GM19324 (cell line): ENCODE measurements at regions not wholly inside any gene's neighbourhood (a gene's known extent, or its start where the extent isn't known, plus 50 kb on each side); places are given as distances from the start of the nearest gene placed in this dataset.
"Not testable (repeated sequence)": the region's sequence is repeated elsewhere in the genome, so short reads cannot be mapped to it uniquely, and the experiment has no call there.

Experiments
- ATAC-seq: cut with Tn5 transposase; IDR thresholded peaks from one replicate; pipeline ENCODE4 v1.9.1; 2021; ENCODE audit warnings: mild to moderate bottlenecking, moderate library complexity; ENCODE audit not compliant: unreplicated experiment, low FRiP score

DNA sequence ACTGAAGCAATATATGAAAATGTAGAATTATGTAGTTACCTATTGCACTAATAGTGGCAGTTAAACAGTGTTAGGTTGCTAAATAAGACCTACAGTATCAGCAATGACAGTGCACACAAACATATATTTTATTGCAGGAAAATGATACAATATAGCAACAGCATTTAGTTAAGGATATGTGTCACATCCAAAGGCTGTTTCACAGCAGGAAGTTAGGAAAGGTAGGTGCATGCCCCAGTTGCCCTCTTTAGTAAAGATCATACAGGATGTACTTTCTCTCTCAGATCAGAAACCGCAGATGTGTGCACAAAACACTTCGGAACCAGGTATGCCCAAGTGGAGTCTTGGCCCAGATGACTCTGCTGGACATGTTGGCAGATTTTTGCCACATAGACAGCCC lies 444.1 kb downstream of the XIRP2 start:
- no peak for ATAC-seq

DNA sequence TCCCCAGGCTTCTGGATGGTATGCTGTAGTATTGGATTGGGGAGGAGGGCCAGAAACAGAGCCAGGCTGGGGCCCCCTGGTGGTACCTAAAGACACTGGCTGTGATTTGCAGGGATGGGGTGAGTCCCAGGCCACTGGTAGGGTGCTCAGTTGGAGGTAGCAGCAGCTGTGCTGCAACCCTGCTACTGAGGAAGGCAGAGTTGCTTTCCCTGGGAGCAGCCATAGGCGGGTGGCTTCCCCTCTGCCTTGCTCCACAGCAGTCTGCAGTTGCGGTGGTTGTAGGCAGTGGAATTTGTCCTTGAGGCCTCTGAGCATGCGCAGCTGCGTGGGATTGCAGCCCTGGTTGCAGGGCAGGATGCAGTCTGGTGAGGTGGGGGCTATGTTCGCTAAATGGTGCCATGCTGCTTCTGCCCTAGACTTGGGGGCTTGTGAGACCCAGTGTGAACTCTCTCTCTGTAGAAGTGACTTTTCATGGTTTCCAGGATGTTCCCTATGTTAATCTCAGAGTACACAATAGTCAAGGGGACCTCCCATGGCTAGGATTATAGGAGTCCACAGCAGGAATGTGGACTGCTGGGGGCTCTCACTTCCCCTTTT lies 443.5 kb downstream of the XIRP2 start:
- ATAC-seq: no peak

DNA sequence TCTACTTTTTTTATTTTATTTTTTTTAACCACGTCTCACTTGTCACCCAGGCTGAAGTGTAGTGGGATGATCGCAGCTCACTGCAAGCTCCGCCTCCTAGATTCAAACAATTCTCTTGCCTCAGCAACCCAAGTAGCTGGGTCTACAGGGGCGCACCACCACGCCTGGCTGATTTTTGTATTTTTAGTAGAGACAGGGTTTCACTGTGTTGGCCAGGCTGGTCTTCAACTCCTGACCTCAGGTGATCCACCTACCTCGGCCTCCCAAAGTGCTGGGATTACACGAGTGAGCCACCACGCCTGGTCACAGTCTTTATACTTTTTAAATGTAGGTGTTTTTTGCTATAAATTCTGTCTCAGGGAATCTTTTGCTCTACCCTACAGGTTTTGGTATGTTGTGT lies 440.5 kb downstream of the XIRP2 start:
- ATAC-seq: not testable (repeated sequence)

DNA sequence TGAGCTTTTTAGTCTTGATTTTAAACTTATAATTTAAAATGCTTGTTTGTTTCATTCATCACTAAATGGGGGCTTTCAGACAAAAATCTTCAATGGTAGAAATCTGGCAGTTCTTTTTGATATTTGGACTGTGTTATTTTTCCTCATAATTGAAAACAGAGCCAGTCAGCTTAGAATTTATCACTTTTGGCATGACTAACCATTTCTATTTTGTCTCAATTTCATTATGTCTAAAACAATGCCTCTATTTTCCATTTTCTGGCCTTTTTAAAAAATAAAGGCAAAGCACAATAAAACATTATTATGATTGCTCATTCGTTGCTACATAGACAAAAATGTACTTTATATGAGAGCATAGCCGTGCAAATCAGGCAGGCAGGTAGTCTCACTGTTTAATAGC lies 434.5 kb downstream of the XIRP2 start:
- ATAC-seq: no peak

DNA sequence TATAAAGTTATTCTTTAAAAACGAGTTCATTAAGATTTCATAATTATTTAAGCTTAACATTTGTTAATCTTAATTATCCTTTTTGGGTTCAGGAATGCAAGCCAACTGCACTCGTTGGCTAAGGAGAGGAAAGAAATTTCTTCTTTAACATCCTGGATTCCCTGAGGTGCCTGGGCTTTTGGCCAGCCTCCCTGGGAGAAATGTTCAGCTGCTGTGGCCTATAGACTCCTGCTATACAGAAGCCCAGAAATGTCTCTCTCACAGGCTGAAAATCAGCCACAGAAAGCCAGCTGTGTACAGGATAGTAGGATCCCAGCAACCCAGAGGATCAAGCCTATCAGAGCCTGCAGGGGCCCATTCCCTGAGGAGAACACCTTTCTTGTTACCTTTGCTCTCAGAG lies 430.3 kb downstream of the XIRP2 start:
- no peak for ATAC-seq

DNA sequence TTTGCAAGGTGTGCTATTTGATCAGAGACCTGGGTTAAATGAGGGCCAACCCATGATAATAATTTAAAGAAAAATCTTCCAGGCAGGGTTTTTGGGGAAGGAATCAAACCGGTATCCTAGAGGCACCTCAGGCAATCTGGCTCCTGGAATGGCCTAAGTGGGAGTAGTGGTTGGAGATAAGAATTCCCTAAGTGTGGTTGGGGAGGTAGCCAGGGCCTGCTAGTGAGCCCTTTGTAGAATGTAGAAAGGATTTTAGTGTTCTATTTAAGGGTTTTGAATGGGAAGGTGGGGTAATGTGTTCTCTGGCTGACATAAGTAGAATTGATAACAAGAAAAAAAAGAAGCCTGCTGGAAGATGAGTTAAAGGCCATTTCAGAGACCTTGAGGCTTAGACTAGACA lies 422.2 kb downstream of the XIRP2 start:
- no peak for ATAC-seq
